ENCODE measurements at regions not wholly inside any gene's neighbourhood (a gene's known extent, or its start where the extent isn't known, plus 50 kb on each side); places are given as distances from the start of the nearest gene placed in this dataset.

- TF ChIP-seq CTCF (conservative IDR thresholded peaks at IDR 0.05; ENCODE audit: low read length) (no peak), EZH2phosphoT487 (IDR thresholded peaks at IDR 0.05; ENCODE audit: borderline replicate concordance) (no peak)
Measured at GRCh38 chr13:107764046-107764445, 451.3 kb downstream of the LIG4 start.
